B cell (primary cell): ENCODE measurements at regions not wholly inside any gene's neighbourhood (a gene's known extent, or its start where the extent isn't known, plus 50 kb on each side); places are given as distances from the start of the nearest gene placed in this dataset.

Experiments used
- ATAC-seq: fragments of 200-7000 bp; cut with Tn5 transposase; one replicate; pipeline ENCODE4 v1.10.0; 2021; ENCODE audit warnings: low read depth, mild to moderate bottlenecking, moderate number of reproducible peaks, moderate library complexity
- CTCF ChIA-PET: fragments of 350-600 bp; sonication (Branson Sonifier 250); formaldehyde crosslinking; loops from one replicate; lab custom pipeline; 2021; ENCODE audit warnings: antibody characterized with exemption, inconsistent platforms; lab: Charles Lee
- POLR2A ChIA-PET: fragments of 350-600 bp; sonication (Branson Sonifier 250); formaldehyde crosslinking; loops from one replicate; lab custom pipeline; 2021; ENCODE audit warnings: antibody characterized with exemption; lab: Charles Lee
- DNase-seq: peaks from one replicate; pipeline ENCODE4 v3.0.0; 2013
- H2AFZ ChIP-seq: 2 replicates; pipeline ENCODE4 v1.6.1; 2012; ENCODE audit warnings: mild to moderate bottlenecking, low read depth, low read length; ENCODE audit not compliant: insufficient read depth, poor library complexity, severe bottlenecking
- H3K27ac ChIP-seq, 2 donors: 1 replicate in 1 of 2; 2 replicates in 1 of 2; pipeline ENCODE4 v1.5.1; 2012 to 2013; ENCODE audit warnings: low read length in 2 of 2, mild to moderate bottlenecking in 2 of 2, moderate library complexity in 1 of 2
- H3K27me3 ChIP-seq, 4 experiments: fragments of 200-600 bp in 1 of 4; sonication (generic) in 1 of 4; replicated peaks in 1 of 4; 1 replicate in 2 of 4; 2 replicates in 2 of 4; pipeline versions ENCODE4 v1.6.1 to v1.7.0; 2013 to 2016; ENCODE audit warnings: low read length in 3 of 4, mild to moderate bottlenecking in 2 of 4, mixed read lengths in 1 of 4, moderate library complexity in 1 of 4; ENCODE audit not compliant: insufficient read depth in 4 of 4, control insufficient read depth in 3 of 4; ENCODE audit errors: control extremely low read depth in 1 of 4
- H3K36me3 ChIP-seq, 2 experiments: replicated peaks in 1 of 2; 1 replicate in 1 of 2; 2 replicates in 1 of 2; pipeline versions ENCODE4 v1.6.1 to v1.7.1; 2013; ENCODE audit warnings: low read length in 1 of 2; ENCODE audit not compliant: insufficient read depth in 2 of 2, control insufficient read depth in 1 of 2; ENCODE audit errors: control extremely low read depth in 1 of 2, extremely low read depth in 1 of 2
- H3K4me1 ChIP-seq, 2 donors: fragments of 200-600 bp in 1 of 2; sonication (generic) in 1 of 2; 1 replicate in 1 of 2; 2 replicates in 1 of 2; pipeline versions ENCODE4 v1.5.1 to v1.6.1; 2013 to 2017; ENCODE audit warnings: low read length in 2 of 2; ENCODE audit not compliant: control insufficient read depth in 2 of 2, insufficient read depth in 2 of 2
- H3K4me2 ChIP-seq: replicated peaks from 2 replicates; pipeline ENCODE3; 2012; ENCODE audit warnings: mild to moderate bottlenecking, low read depth, low read length; ENCODE audit not compliant: poor library complexity, severe bottlenecking
- H3K4me3 ChIP-seq, 5 experiments: fragments of 200-600 bp in 1 of 5; sonication (generic) in 1 of 5; 1 replicate in 3 of 5; 2 replicates in 2 of 5; pipeline versions ENCODE4 v1.5.1 to v1.7.0; 2011 to 2016; ENCODE audit warnings: low read length in 4 of 5, mild to moderate bottlenecking in 4 of 5, low read depth in 2 of 5, control low read depth in 1 of 5, moderate library complexity in 1 of 5; ENCODE audit not compliant: insufficient read depth in 1 of 5; ENCODE audit errors: control extremely low read depth in 1 of 5, extremely low read depth in 1 of 5
- H3K79me2 ChIP-seq: fragments of 200-600 bp; sonication (generic); one replicate; pipeline ENCODE4 v1.6.0; 2016; ENCODE audit warnings: low read length; ENCODE audit not compliant: control insufficient read depth, insufficient read depth
- H3K9ac ChIP-seq: fragments of 200-600 bp; sonication (generic); 2 replicates; pipeline ENCODE4 v1.6.1; 2017; ENCODE audit warnings: mild to moderate bottlenecking, low read length, moderate library complexity
- H3K9me3 ChIP-seq, 3 donors: one replicate each; pipeline versions ENCODE4 v1.6.1 to v1.7.1; 2013; ENCODE audit warnings: low read length in 2 of 3; ENCODE audit not compliant: control insufficient read depth in 2 of 3, insufficient read depth in 1 of 3; ENCODE audit errors: control extremely low read depth in 1 of 3
- H4K20me1 ChIP-seq: 2 replicates; pipeline ENCODE4 v1.6.0; 2012; ENCODE audit warnings: mild to moderate bottlenecking, low read length; ENCODE audit not compliant: insufficient read depth, control insufficient read depth, poor library complexity, severe bottlenecking
- H3K27ac Mint-ChIP-seq: one replicate; pipeline ENCODE4 v1.8.0; 2021; ENCODE audit warnings: mixed read lengths
- H3K27me3 Mint-ChIP-seq: one replicate; pipeline ENCODE4 v1.8.0; 2021; ENCODE audit warnings: mixed read lengths
- H3K4me1 Mint-ChIP-seq: one replicate; pipeline ENCODE4 v1.8.0; 2021; ENCODE audit warnings: mixed read lengths
- H3K4me3 Mint-ChIP-seq: one replicate; pipeline ENCODE4 v1.8.0; 2021; ENCODE audit warnings: mixed read lengths
- H3K9me3 Mint-ChIP-seq: one replicate; pipeline ENCODE4 v1.8.0; 2022; ENCODE audit warnings: mixed read lengths; ENCODE audit not compliant: insufficient read depth
- CTCF ChIP-seq: fragments of 200-600 bp; IDR thresholded peaks from one replicate; pipeline ENCODE4 v1.8.0; 2022; ENCODE audit warnings: antibody characterized with exemption, mild to moderate bottlenecking
- EZH2 ChIP-seq: IDR thresholded peaks from 2 replicates; pipeline ENCODE4 v1.6.1; 2012; ENCODE audit warnings: borderline replicate concordance, low read depth, mild to moderate bottlenecking, moderate library complexity, low read length; ENCODE audit not compliant: insufficient read depth, poor library complexity, severe bottlenecking
- WGBS: methylation state at CpG from one replicate; pipeline ENCODE4 v1.1.5; 2013; ENCODE audit warnings: missing lambda C conversion rate; ENCODE audit not compliant: insufficient coverage; 5-methylcytosine and 5-hydroxymethylcytosine counted together
- intact Hi-C: fragments of 100-400 bp; cut with micrococcal nuclease; formaldehyde crosslinking; loops from one replicate; pipeline ENCODE4 v1.10.0; 2022

DNA sequence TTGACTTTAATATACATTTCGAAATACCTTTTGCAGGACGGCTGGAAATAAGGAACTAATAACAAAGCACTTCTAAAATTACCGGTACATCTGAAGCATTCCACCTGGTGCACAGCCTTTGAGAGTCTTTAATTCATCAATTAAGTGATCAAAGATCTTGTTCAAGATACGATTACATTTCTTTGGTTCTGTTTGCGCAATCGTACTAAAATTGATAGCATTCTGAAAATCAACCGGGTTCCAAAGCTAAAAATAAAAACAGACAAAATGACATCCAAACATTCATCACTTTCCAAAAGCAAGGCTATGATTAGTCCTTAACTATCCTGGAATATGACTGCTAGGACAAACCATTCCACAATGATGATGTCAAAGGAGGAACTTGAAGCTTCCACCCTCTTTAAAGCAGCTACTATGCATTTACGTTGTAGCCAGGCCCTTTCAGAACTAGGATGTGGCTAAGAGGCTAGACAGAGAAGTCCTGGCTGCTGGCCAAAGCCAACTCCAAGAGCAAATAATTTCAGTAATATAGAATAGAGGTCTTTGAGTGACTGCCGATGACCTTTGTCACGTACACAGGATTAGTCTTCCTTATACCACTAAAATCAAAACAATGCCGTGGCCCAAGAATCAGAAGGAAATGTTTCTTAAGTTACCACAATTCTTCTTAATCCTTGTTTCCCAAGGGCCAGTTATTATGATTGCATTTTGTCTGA lies 299.8 kb upstream of the PSMD7 start:
- Histone ChIP-seq H4K20me1 (no peaks in the 10 kb centered on the region), H3K36me3 (no peaks in the 10 kb centered on the region), H3K79me2 (no peaks in the 10 kb centered on the region), H3K27me3 (no peaks in the 10 kb centered on the region), H3K9ac (no peak overlapping the region), H3K4me3 (no peak overlapping the region), H3K4me1 (no peaks in the 10 kb centered on the region), H3K4me2 (no peak overlapping the region), H3K27ac (no peak overlapping the region), H3K9me3 (peaks cover 0 to 3% (median 0%) of the 10 kb centered on the region in 3 donors), H2AFZ (no peak overlapping the region)
- H3K27me3 Mint-ChIP-seq = no peaks in the 10 kb centered on the region
- intact Hi-C loops = no loop called here
- DNase-seq (no peak), ATAC-seq (no peak)
- no peak overlapping the region for H3K27ac Mint-ChIP-seq
- no peaks in the 10 kb centered on the region for H3K4me1 Mint-ChIP-seq
- TF ChIP-seq CTCF (no peak), EZH2 (no peak)
- H3K9me3 Mint-ChIP-seq = peaks cover 5% of the 10 kb centered on the region
- WGBS = 28% methylated on average over 2 of the region's 11 CpGs
- no peak overlapping the region for H3K4me3 Mint-ChIP-seq
- ChIA-PET POLR2A (no interaction called here), CTCF (no interaction called here)

- intact Hi-C loops = no loop called here
Measured at GRCh38 chr16:73993878-73994277, 302.7 kb upstream of the PSMD7 start.

More at GRCh38 chr16:73993878-73994277, 302.7 kb upstream of the PSMD7 start:
- DNase-seq (no peak), ATAC-seq (no peak)
- Histone ChIP-seq H3K9me3 (peaks cover 0 to 3% (median 0%) of the 10 kb centered on the region in 3 donors), H3K4me3 (no peak overlapping the region), H3K79me2 (no peaks in the 10 kb centered on the region), H3K9ac (no peak overlapping the region), H2AFZ (no peak overlapping the region), H3K27me3 (no peaks in the 10 kb centered on the region), H3K36me3 (no peaks in the 10 kb centered on the region), H3K27ac (no peak overlapping the region), H4K20me1 (no peaks in the 10 kb centered on the region), H3K4me1 (no peaks in the 10 kb centered on the region), H3K4me2 (no peak overlapping the region)
- peaks cover 6% of the 10 kb centered on the region for H3K9me3 Mint-ChIP-seq
- H3K4me1 Mint-ChIP-seq = no peaks in the 10 kb centered on the region
- ChIA-PET CTCF (no interaction called here), POLR2A (no interaction called here)
- TF ChIP-seq CTCF (no peak), EZH2 (no peak)
- H3K27me3 Mint-ChIP-seq = no peaks in the 10 kb centered on the region
- no CpG with 5 or more reads among the region's 1 CpG for WGBS
- no peak overlapping the region for H3K27ac Mint-ChIP-seq
- H3K4me3 Mint-ChIP-seq = no peak overlapping the region
